ENCODE measurements at regions not wholly inside any gene's neighbourhood (a gene's known extent, or its start where the extent isn't known, plus 50 kb on each side); places are given as distances from the start of the nearest gene placed in this dataset.

DNA sequence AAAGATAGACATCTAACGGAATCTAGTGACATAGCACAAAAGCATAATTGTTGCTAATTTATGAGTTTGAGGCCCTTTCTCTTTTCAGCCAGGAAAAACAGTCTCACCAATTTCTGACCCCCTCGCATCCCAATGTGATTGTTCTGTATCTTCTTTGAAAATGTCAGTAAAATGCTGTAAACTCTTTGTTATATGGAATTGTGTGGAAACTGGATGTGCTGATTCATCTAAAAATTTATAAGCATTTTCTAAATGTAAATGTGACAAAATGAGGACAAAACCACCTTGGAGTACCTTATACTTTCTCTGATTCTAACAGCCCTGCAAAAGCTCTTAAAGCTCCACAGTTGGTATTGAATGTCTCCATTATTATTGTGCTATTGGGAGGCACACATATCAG is 70.9 kb upstream of the MME start:
- ATAC-seq (no peak), FAIRE-seq (no peak), DNase-seq (ENCODE audit: low read depth in 1 of 2, low spot score in 1 of 2) (no peak)
- no peak overlapping the region for H3K4me2 ChIP-seq
- CTCF ChIA-PET = no interaction called here
- no peaks in the 10 kb centered on the region for H3K4me1 ChIP-seq
- no peak overlapping the region for H3K4me3 ChIP-seq
- no peaks in the 10 kb centered on the region for H3K9me3 ChIP-seq
- POLR2A ChIA-PET = no interaction called here
- no peak overlapping the region for H3K27ac ChIP-seq
- WGBS (ENCODE audit: missing lambda C conversion rate) = 31% methylated on average over 2 of the region's 2 CpGs
- TF ChIP-seq TP53 (CRISPR knock-in tag; IDR thresholded peaks at IDR 0.05) = no peak
- peak; percentile 35 for TF ChIP-seq MAFK (IDR thresholded peaks at IDR 0.05; ENCODE audit: partially characterized antibody)

GRCh38 chr3:155007729-155008128 is 72.4 kb upstream of the MME start:
- H3K27ac ChIP-seq = no peak overlapping the region
- no peaks in the 10 kb centered on the region for H3K9me3 ChIP-seq
- DNase-seq (ENCODE audit: low read depth in 1 of 2, low spot score in 1 of 2) = no peak
- CTCF ChIA-PET = interaction anchor here (0.5 kb wide), 1 partner anchor 1573 kb away, joined by 3 read pairs; no protein-coding TSS in a partner anchor
- 5% methylated on average over 3 of the region's 3 CpGs for WGBS (ENCODE audit: missing lambda C conversion rate)
- H3K4me3 ChIP-seq = no peak overlapping the region
- ATAC-seq = no peak
- no peak for FAIRE-seq
- TF ChIP-seq SMC3 (IDR thresholded peaks at IDR 0.05) = no peak
- no peak for TF ChIP-seq FOSB (CRISPR knock-in tag; IDR thresholded peaks at IDR 0.05)
- TF ChIP-seq CEBPB (IDR thresholded peaks at IDR 0.05) = no peak
- TF ChIP-seq BCL3 (IDR thresholded peaks at IDR 0.05) = no peak
- no peak for TF ChIP-seq JUN (IDR thresholded peaks at IDR 0.05)
- TF ChIP-seq USF2 (IDR thresholded peaks at IDR 0.05) = no peak
- TF ChIP-seq, protein P1, sequence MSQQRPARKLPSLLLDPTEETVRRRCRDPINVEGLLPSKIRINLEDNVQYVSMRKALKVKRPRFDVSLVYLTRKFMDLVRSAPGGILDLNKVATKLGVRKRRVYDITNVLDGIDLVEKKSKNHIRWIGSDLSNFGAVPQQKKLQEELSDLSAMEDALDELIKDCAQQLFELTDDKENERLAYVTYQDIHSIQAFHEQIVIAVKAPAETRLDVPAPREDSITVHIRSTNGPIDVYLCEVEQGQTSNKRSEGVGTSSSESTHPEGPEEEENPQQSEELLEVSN (IDR thresholded peaks at IDR 0.05; ENCODE audit: borderline replicate concordance, low read depth) = no peak
- no peak for TF ChIP-seq ZSCAN20 (CRISPR knock-in tag; IDR thresholded peaks at IDR 0.05)
- TF ChIP-seq MAFK (IDR thresholded peaks at IDR 0.05; ENCODE audit: partially characterized antibody) = no peak
- TF ChIP-seq ELK1 (IDR thresholded peaks at IDR 0.05; ENCODE audit: low read depth, low read length) = no peak
- no peak for TF ChIP-seq RNF2 (IDR thresholded peaks at IDR 0.05; ENCODE audit: borderline replicate concordance, low read depth)
- POLR2A ChIA-PET = no interaction called here
- H3K4me2 ChIP-seq = no peak overlapping the region
- no peaks in the 10 kb centered on the region for H3K4me1 ChIP-seq

- H3K4me2 ChIP-seq = no peak overlapping the region
- CTCF ChIA-PET = no interaction called here
- no peak overlapping the region for H3K4me3 ChIP-seq
- ATAC-seq (no peak), FAIRE-seq (no peak), DNase-seq (ENCODE audit: low read depth in 1 of 2, low spot score in 1 of 2) (no peak)
- TF ChIP-seq HES2 (IDR thresholded peaks at IDR 0.05) = no peak
- 36% methylated on average over 7 of the region's 7 CpGs for WGBS (ENCODE audit: missing lambda C conversion rate)
- no peak overlapping the region for H3K27ac ChIP-seq
- no peaks in the 10 kb centered on the region for H3K4me1 ChIP-seq
- POLR2A ChIA-PET = no interaction called here
- no peaks in the 10 kb centered on the region for H3K9me3 ChIP-seq
Observed at GRCh38 chr3:155001289-155002010, 78.7 kb upstream of the MME start.

GRCh38 chr3:154992655-154993054 is 87.5 kb upstream of the MME start:
- Histone ChIP-seq H3K27ac (no peak overlapping the region), H3K9me3 (no peaks in the 10 kb centered on the region), H3K4me3 (no peak overlapping the region), H3K4me2 (no peak overlapping the region), H3K4me1 (no peaks in the 10 kb centered on the region)
- CTCF ChIA-PET = no interaction called here
- FAIRE-seq (no peak), ATAC-seq (no peak), DNase-seq (ENCODE audit: low read depth in 1 of 2, low spot score in 1 of 2) (no peak)
- POLR2A ChIA-PET = no interaction called here
- no peak for TF ChIP-seq SMC3 (IDR thresholded peaks at IDR 0.05)
- TF ChIP-seq SREBF2 (IDR thresholded peaks at IDR 0.05) = no peak
- TF ChIP-seq EP300 (IDR thresholded peaks at IDR 0.05) = no peak
- no peak for TF ChIP-seq MAZ (IDR thresholded peaks at IDR 0.05; ENCODE audit: borderline replicate concordance, low read depth, low read length)
- TF ChIP-seq RAD21 (conservative IDR thresholded peaks at IDR 0.05 in 1 of 2, IDR thresholded peaks at IDR 0.05 in 1 of 2) = no peak
- no peak for TF ChIP-seq HOXA7 (CRISPR knock-in tag; IDR thresholded peaks at IDR 0.05)
- no peak for TF ChIP-seq ZNF302 (CRISPR knock-in tag; IDR thresholded peaks at IDR 0.05)
- no peak for TF ChIP-seq FOSB (CRISPR knock-in tag; IDR thresholded peaks at IDR 0.05)
- TF ChIP-seq HOXB5 (CRISPR knock-in tag; IDR thresholded peaks at IDR 0.05) = no peak
- TF ChIP-seq MAX (IDR thresholded peaks at IDR 0.05) = no peak
- no peak for TF ChIP-seq NFE2L2 (conservative IDR thresholded peaks at IDR 0.05; ENCODE audit: low read length)
- TF ChIP-seq ELK1 (IDR thresholded peaks at IDR 0.05; ENCODE audit: low read depth, low read length) = no peak
- TF ChIP-seq JUNB (IDR thresholded peaks at IDR 0.05) = no peak
- no peak for TF ChIP-seq TFCP2L1 (CRISPR knock-in tag; IDR thresholded peaks at IDR 0.05)

Data from A549 (cell line).